ENCODE measurements at regions not wholly inside any gene's neighbourhood (a gene's known extent, or its start where the extent isn't known, plus 50 kb on each side); places are given as distances from the start of the nearest gene placed in this dataset.

- 42 to 52% (median 48%) methylated on average over 4 of the region's 4 CpGs for WGBS, 4 donors
- Histone ChIP-seq H3K27me3 (no peaks in the 10 kb centered on the region), H3K27ac (no peak overlapping the region), H3K36me3 (replicated peaks in 1 of 2) (no peaks in the 10 kb centered on the region), H3K4me3 (no peak overlapping the region), H3K9me3 (replicated peaks in 1 of 3) (no peaks in the 10 kb centered on the region), H3K4me1 (replicated peaks in 1 of 2) (no peaks in the 10 kb centered on the region)
- no peak for TF ChIP-seq POLR2A (IDR thresholded peaks at IDR 0.05)
- no peak for TF ChIP-seq CTCF (IDR thresholded peaks at IDR 0.05)
- DNase-seq = no peak
- intact Hi-C loops (cut with DNase I) = no loop called here
Observed at GRCh38 chr5:162288647-162289296, 221.2 kb downstream of the GABRG2 start.

GRCh38 chr5:162289489-162289888, 221.9 kb downstream of the GABRG2 start:
- no peaks in the 10 kb centered on the region for H3K4me1 ChIP-seq (replicated peaks in 1 of 2)
- H3K36me3 ChIP-seq (replicated peaks in 1 of 2) = no peaks in the 10 kb centered on the region
- H3K9me3 ChIP-seq (replicated peaks in 1 of 3) = no peaks in the 10 kb centered on the region
- WGBS, 4 donors = 13 to 40% (median 16%) methylated on average over 2 of the region's 2 CpGs
- no peaks in the 10 kb centered on the region for H3K27me3 ChIP-seq
- no peak for DNase-seq
- H3K4me3 ChIP-seq = no peak overlapping the region
- TF ChIP-seq POLR2A (IDR thresholded peaks at IDR 0.05) (no peak), CTCF (IDR thresholded peaks at IDR 0.05) (no peak)
- no peak overlapping the region for H3K27ac ChIP-seq
- intact Hi-C loops (cut with DNase I) = no loop called here

GRCh38 chr5:162299793-162300192, 232.2 kb downstream of the GABRG2 start:
- no peak for TF ChIP-seq POLR2A (IDR thresholded peaks at IDR 0.05)
- TF ChIP-seq CTCF (IDR thresholded peaks at IDR 0.05) = no peak
- H3K36me3 ChIP-seq (replicated peaks in 1 of 2) = no peaks in the 10 kb centered on the region
- no peak for DNase-seq
- H3K27ac ChIP-seq = no peak overlapping the region
- 71 to 88% (median 78%) methylated on average over 2 of the region's 2 CpGs for WGBS, 4 donors
- H3K4me1 ChIP-seq (replicated peaks in 1 of 2) = no peaks in the 10 kb centered on the region
- intact Hi-C loops (cut with DNase I) = no loop called here
- H3K27me3 ChIP-seq = no peaks in the 10 kb centered on the region
- H3K4me3 ChIP-seq = no peak overlapping the region
- H3K9me3 ChIP-seq (replicated peaks in 1 of 3) = no peaks in the 10 kb centered on the region

- TF ChIP-seq POLR2A (IDR thresholded peaks at IDR 0.05) (no peak), CTCF (IDR thresholded peaks at IDR 0.05) (no peak)
- H3K27ac ChIP-seq = no peak overlapping the region
- H3K4me1 ChIP-seq (replicated peaks in 1 of 2) = no peaks in the 10 kb centered on the region
- no peak overlapping the region for H3K4me3 ChIP-seq
- no peaks in the 10 kb centered on the region for H3K36me3 ChIP-seq (replicated peaks in 1 of 2)
- H3K27me3 ChIP-seq = no peaks in the 10 kb centered on the region
- intact Hi-C loops (cut with DNase I) = no loop called here
- DNase-seq = no peak
- H3K9me3 ChIP-seq (replicated peaks in 1 of 3) = no peaks in the 10 kb centered on the region
Observed at GRCh38 chr5:162301356-162301755, 233.8 kb downstream of the GABRG2 start.

All from adrenal gland (tissue), 9 donors.